WERI-Rb-1 (cell line): ENCODE measurements at regions not wholly inside any gene's neighbourhood (a gene's known extent, or its start where the extent isn't known, plus 50 kb on each side); places are given as distances from the start of the nearest gene placed in this dataset.

Experiments used
- DNase-seq: peaks from one replicate; pipeline ENCODE4 v3.0.0-alpha.2; 2020
- H3K27ac ChIP-seq: fragments of 250-450 bp; sonication (Bioruptor Pico); 2 replicates; pipeline ENCODE4 v1.5.1; 2020; ENCODE audit warnings: mild to moderate bottlenecking, moderate library complexity
- H3K27me3 ChIP-seq: fragments of 250-450 bp; sonication (Bioruptor Pico); 2 replicates; pipeline ENCODE4 v1.5.1; 2021; ENCODE audit warnings: mild to moderate bottlenecking, low read depth, moderate library complexity; ENCODE audit not compliant: insufficient read depth, severe bottlenecking
- H3K36me3 ChIP-seq: fragments of 250-450 bp; sonication (Bioruptor Pico); 2 replicates; pipeline ENCODE4 v1.5.1; 2020; ENCODE audit warnings: mild to moderate bottlenecking, moderate library complexity
- H3K4me3 ChIP-seq: 2 replicates; pipeline ENCODE4 v1.5.1; 2011; ENCODE audit warnings: low read depth, mild to moderate bottlenecking, control low read depth, low read length
- H3K9me3 ChIP-seq: fragments of 250-450 bp; sonication (Bioruptor Pico); 2 replicates; pipeline ENCODE4 v1.5.1; 2021; ENCODE audit warnings: mild to moderate bottlenecking, moderate library complexity; ENCODE audit not compliant: severe bottlenecking
- TF ChIP-seq, protein P1 (sequence below): IDR thresholded peaks from 2 replicates; pipeline ENCODE4 v1.5.1; 2011; ENCODE audit warnings: low read depth, mild to moderate bottlenecking, control low read depth, inconsistent platforms, low read length

DNA sequence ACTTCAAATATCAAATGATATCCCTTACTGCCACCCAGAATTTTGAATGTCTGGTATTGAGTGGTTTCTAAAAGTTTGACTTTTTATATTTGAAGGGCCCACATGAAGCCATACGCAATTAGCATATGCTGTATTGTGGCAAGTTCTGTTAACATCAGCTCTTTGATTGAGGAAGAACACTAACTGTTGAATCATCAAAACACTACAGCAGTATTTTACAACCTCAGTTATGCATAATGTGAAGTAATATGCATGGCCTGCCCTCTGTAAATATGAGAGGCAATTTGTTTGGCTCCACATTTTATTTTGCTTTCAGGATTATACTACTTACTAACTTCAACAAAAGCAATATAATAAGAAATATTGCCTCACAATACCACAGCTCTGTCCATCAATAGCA lies 62.2 kb upstream of the DMD start:
- Histone ChIP-seq H3K27me3 (peaks cover 2% of the 10 kb centered on the region), H3K4me3 (no peak overlapping the region), H3K9me3 (no peaks in the 10 kb centered on the region), H3K27ac (no peak overlapping the region), H3K36me3 (no peaks in the 10 kb centered on the region)
- no peak for DNase-seq
- TF ChIP-seq, protein P1, sequence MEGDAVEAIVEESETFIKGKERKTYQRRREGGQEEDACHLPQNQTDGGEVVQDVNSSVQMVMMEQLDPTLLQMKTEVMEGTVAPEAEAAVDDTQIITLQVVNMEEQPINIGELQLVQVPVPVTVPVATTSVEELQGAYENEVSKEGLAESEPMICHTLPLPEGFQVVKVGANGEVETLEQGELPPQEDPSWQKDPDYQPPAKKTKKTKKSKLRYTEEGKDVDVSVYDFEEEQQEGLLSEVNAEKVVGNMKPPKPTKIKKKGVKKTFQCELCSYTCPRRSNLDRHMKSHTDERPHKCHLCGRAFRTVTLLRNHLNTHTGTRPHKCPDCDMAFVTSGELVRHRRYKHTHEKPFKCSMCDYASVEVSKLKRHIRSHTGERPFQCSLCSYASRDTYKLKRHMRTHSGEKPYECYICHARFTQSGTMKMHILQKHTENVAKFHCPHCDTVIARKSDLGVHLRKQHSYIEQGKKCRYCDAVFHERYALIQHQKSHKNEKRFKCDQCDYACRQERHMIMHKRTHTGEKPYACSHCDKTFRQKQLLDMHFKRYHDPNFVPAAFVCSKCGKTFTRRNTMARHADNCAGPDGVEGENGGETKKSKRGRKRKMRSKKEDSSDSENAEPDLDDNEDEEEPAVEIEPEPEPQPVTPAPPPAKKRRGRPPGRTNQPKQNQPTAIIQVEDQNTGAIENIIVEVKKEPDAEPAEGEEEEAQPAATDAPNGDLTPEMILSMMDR, result no peak

DNA sequence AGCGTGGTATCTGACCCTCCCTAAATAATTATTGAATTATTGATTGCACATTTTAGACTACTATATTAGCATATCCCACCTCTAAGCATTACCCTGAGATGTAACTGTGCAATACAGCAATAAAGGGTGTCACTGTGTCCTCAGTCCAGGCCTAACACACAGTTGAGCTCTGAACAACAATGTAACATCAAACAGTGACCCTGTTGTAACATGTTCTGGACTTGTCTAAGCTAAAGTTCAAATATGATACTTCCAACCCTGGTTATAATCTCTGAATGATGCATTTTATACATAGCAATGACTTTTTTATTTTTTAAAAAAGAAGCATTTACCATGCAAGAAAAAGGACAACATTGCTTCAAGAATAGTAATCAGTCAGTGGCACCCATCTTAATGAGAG lies 61.6 kb upstream of the DMD start:
- H3K4me3 ChIP-seq, result no peak overlapping the region
- TF ChIP-seq, protein P1, result no peak
- peaks cover 2% of the 10 kb centered on the region for H3K27me3 ChIP-seq
- H3K36me3 ChIP-seq, result no peaks in the 10 kb centered on the region
- H3K27ac ChIP-seq, result no peak overlapping the region
- H3K9me3 ChIP-seq, result no peaks in the 10 kb centered on the region
- no peak for DNase-seq
